ENCODE measurements at regions not wholly inside any gene's neighbourhood (a gene's known extent, or its start where the extent isn't known, plus 50 kb on each side); places are given as distances from the start of the nearest gene placed in this dataset.

GRCh38 chr5:173473288-173473687 is 143.2 kb downstream of the BOD1 start:
- H3K27ac ChIP-seq (ENCODE audit: insufficient read depth, low read depth, low read length, poor library complexity, severe bottlenecking) = no peak overlapping the region
- H3K9me3 ChIP-seq (ENCODE audit: control insufficient read depth, low read length) = no peaks in the 10 kb centered on the region
- no peaks in the 10 kb centered on the region for H3K27me3 ChIP-seq (ENCODE audit: control insufficient read depth, insufficient read depth, low read length, poor library complexity, severe bottlenecking)
- peaks cover 5% of the 10 kb centered on the region for H3K4me1 ChIP-seq (ENCODE audit: control insufficient read depth, insufficient read depth, low read length)
- no peaks in the 10 kb centered on the region for H3K36me3 ChIP-seq (ENCODE audit: control insufficient read depth, insufficient read depth, low read length)
- H3K4me3 ChIP-seq (ENCODE audit: insufficient read depth, low read depth, low read length) = no peak overlapping the region
- 88 to 93% methylated on average over 6 of the region's 6 CpGs for WGBS, 2 experiments

- Histone ChIP-seq H3K27me3 (ENCODE audit: control insufficient read depth, insufficient read depth, low read length, poor library complexity, severe bottlenecking) (no peaks in the 10 kb centered on the region), H3K9me3 (ENCODE audit: control insufficient read depth, low read length) (no peaks in the 10 kb centered on the region), H3K36me3 (ENCODE audit: control insufficient read depth, insufficient read depth, low read length) (no peaks in the 10 kb centered on the region), H3K27ac (ENCODE audit: insufficient read depth, low read depth, low read length, poor library complexity, severe bottlenecking) (no peak overlapping the region), H3K4me3 (ENCODE audit: insufficient read depth, low read depth, low read length) (no peak overlapping the region), H3K4me1 (ENCODE audit: control insufficient read depth, insufficient read depth, low read length) (peaks cover 5% of the 10 kb centered on the region)
- 93% methylated on average over 3 of the region's 3 CpGs for WGBS, 2 experiments
Observed at GRCh38 chr5:173472784-173473278, 143.6 kb downstream of the BOD1 start.

GRCh38 chr5:173472164-173472563 is 143.9 kb upstream of the STC2 start:
- Histone ChIP-seq H3K36me3 (ENCODE audit: control insufficient read depth, insufficient read depth, low read length) (no peaks in the 10 kb centered on the region), H3K9me3 (ENCODE audit: control insufficient read depth, low read length) (no peaks in the 10 kb centered on the region), H3K27me3 (ENCODE audit: control insufficient read depth, insufficient read depth, low read length, poor library complexity, severe bottlenecking) (no peaks in the 10 kb centered on the region), H3K4me1 (ENCODE audit: control insufficient read depth, insufficient read depth, low read length) (peaks cover 5% of the 10 kb centered on the region), H3K4me3 (ENCODE audit: insufficient read depth, low read depth, low read length) (no peak overlapping the region), H3K27ac (ENCODE audit: insufficient read depth, low read depth, low read length, poor library complexity, severe bottlenecking) (no peak overlapping the region)
- 77 to 80% methylated on average over 3 of the region's 3 CpGs for WGBS, 2 experiments

- Histone ChIP-seq H3K4me3 (ENCODE audit: insufficient read depth, low read depth, low read length) (no peak overlapping the region), H3K27me3 (ENCODE audit: control insufficient read depth, insufficient read depth, low read length, poor library complexity, severe bottlenecking) (no peaks in the 10 kb centered on the region), H3K36me3 (ENCODE audit: control insufficient read depth, insufficient read depth, low read length) (no peaks in the 10 kb centered on the region), H3K4me1 (ENCODE audit: control insufficient read depth, insufficient read depth, low read length) (peaks cover 5% of the 10 kb centered on the region), H3K9me3 (ENCODE audit: control insufficient read depth, low read length) (no peaks in the 10 kb centered on the region), H3K27ac (ENCODE audit: insufficient read depth, low read depth, low read length, poor library complexity, severe bottlenecking) (no peak overlapping the region)
- WGBS, 2 experiments = 92 to 98% methylated on average over 4 of the region's 4 CpGs
Observed at GRCh38 chr5:173468821-173469251, 140.6 kb upstream of the STC2 start.

GRCh38 chr5:173466227-173466626 is 138.0 kb upstream of the STC2 start:
- H3K4me3 ChIP-seq (ENCODE audit: insufficient read depth, low read depth, low read length) = no peak overlapping the region
- H3K36me3 ChIP-seq (ENCODE audit: control insufficient read depth, insufficient read depth, low read length) = no peaks in the 10 kb centered on the region
- WGBS, 2 experiments = 91% methylated on average over 1 of the region's 1 CpG
- no peaks in the 10 kb centered on the region for H3K27me3 ChIP-seq (ENCODE audit: control insufficient read depth, insufficient read depth, low read length, poor library complexity, severe bottlenecking)
- H3K27ac ChIP-seq (ENCODE audit: insufficient read depth, low read depth, low read length, poor library complexity, severe bottlenecking) = no peak overlapping the region
- H3K4me1 ChIP-seq (ENCODE audit: control insufficient read depth, insufficient read depth, low read length) = no peaks in the 10 kb centered on the region
- no peaks in the 10 kb centered on the region for H3K9me3 ChIP-seq (ENCODE audit: control insufficient read depth, low read length)

- Histone ChIP-seq H3K4me3 (ENCODE audit: insufficient read depth, low read depth, low read length) (no peak overlapping the region), H3K9me3 (ENCODE audit: control insufficient read depth, low read length) (no peaks in the 10 kb centered on the region), H3K36me3 (ENCODE audit: control insufficient read depth, insufficient read depth, low read length) (no peaks in the 10 kb centered on the region), H3K27me3 (ENCODE audit: control insufficient read depth, insufficient read depth, low read length, poor library complexity, severe bottlenecking) (no peaks in the 10 kb centered on the region), H3K27ac (ENCODE audit: insufficient read depth, low read depth, low read length, poor library complexity, severe bottlenecking) (no peak overlapping the region), H3K4me1 (ENCODE audit: control insufficient read depth, insufficient read depth, low read length) (no peaks in the 10 kb centered on the region)
- 91 to 97% methylated on average over 4 of the region's 4 CpGs for WGBS, 2 experiments
Observed at GRCh38 chr5:173464813-173465212, 136.6 kb upstream of the STC2 start.

- Histone ChIP-seq H3K9me3 (ENCODE audit: control insufficient read depth, low read length) (no peaks in the 10 kb centered on the region), H3K4me3 (ENCODE audit: insufficient read depth, low read depth, low read length) (no peak overlapping the region), H3K27me3 (ENCODE audit: control insufficient read depth, insufficient read depth, low read length, poor library complexity, severe bottlenecking) (no peaks in the 10 kb centered on the region), H3K36me3 (ENCODE audit: control insufficient read depth, insufficient read depth, low read length) (no peaks in the 10 kb centered on the region), H3K4me1 (ENCODE audit: control insufficient read depth, insufficient read depth, low read length) (no peaks in the 10 kb centered on the region), H3K27ac (ENCODE audit: insufficient read depth, low read depth, low read length, poor library complexity, severe bottlenecking) (no peak overlapping the region)
- 95 to 99% methylated on average over 3 of the region's 3 CpGs for whole genome bisulfite sequencing, 2 experiments
Observed at GRCh38 chr5:173463207-173463606, 135.0 kb upstream of the STC2 start.

- no peaks in the 10 kb centered on the region for H3K9me3 ChIP-seq (ENCODE audit: control insufficient read depth, low read length)
- H3K4me1 ChIP-seq (ENCODE audit: control insufficient read depth, insufficient read depth, low read length) = no peaks in the 10 kb centered on the region
- H3K36me3 ChIP-seq (ENCODE audit: control insufficient read depth, insufficient read depth, low read length) = no peaks in the 10 kb centered on the region
- no peak overlapping the region for H3K4me3 ChIP-seq (ENCODE audit: insufficient read depth, low read depth, low read length)
- 86% methylated on average over 10 of the region's 10 CpGs for WGBS, 2 experiments
- no peaks in the 10 kb centered on the region for H3K27me3 ChIP-seq (ENCODE audit: control insufficient read depth, insufficient read depth, low read length, poor library complexity, severe bottlenecking)
- no peak overlapping the region for H3K27ac ChIP-seq (ENCODE audit: insufficient read depth, low read depth, low read length, poor library complexity, severe bottlenecking)
Observed at GRCh38 chr5:173458828-173459609, 130.8 kb upstream of the STC2 start.

- 92 to 94% methylated on average over 5 of the region's 5 CpGs for WGBS, 2 experiments
Observed at GRCh38 chr5:173457482-173457881, 129.3 kb upstream of the STC2 start.

GRCh38 chr5:173456751-173457171 is 128.5 kb upstream of the STC2 start:
- WGBS, 2 experiments = 88 to 92% methylated on average over 5 of the region's 5 CpGs
- Histone ChIP-seq H3K9me3 (ENCODE audit: control insufficient read depth, low read length) (no peaks in the 10 kb centered on the region), H3K27me3 (ENCODE audit: control insufficient read depth, insufficient read depth, low read length, poor library complexity, severe bottlenecking) (no peaks in the 10 kb centered on the region), H3K4me3 (ENCODE audit: insufficient read depth, low read depth, low read length) (no peak overlapping the region), H3K4me1 (ENCODE audit: control insufficient read depth, insufficient read depth, low read length) (no peaks in the 10 kb centered on the region), H3K27ac (ENCODE audit: insufficient read depth, low read depth, low read length, poor library complexity, severe bottlenecking) (no peak overlapping the region), H3K36me3 (ENCODE audit: control insufficient read depth, insufficient read depth, low read length) (no peaks in the 10 kb centered on the region)

More at GRCh38 chr5:173457482-173457881, 129.3 kb upstream of the STC2 start:
- no peaks in the 10 kb centered on the region for H3K9me3 ChIP-seq (ENCODE audit: control insufficient read depth, low read length)
- no peaks in the 10 kb centered on the region for H3K27me3 ChIP-seq (ENCODE audit: control insufficient read depth, insufficient read depth, low read length, poor library complexity, severe bottlenecking)
- no peaks in the 10 kb centered on the region for H3K36me3 ChIP-seq (ENCODE audit: control insufficient read depth, insufficient read depth, low read length)
- no peaks in the 10 kb centered on the region for H3K4me1 ChIP-seq (ENCODE audit: control insufficient read depth, insufficient read depth, low read length)
- H3K27ac ChIP-seq (ENCODE audit: insufficient read depth, low read depth, low read length, poor library complexity, severe bottlenecking) = no peak overlapping the region
- H3K4me3 ChIP-seq (ENCODE audit: insufficient read depth, low read depth, low read length) = no peak overlapping the region
